ENCODE measurements at regions not wholly inside any gene's neighbourhood (a gene's known extent, or its start where the extent isn't known, plus 50 kb on each side); places are given as distances from the start of the nearest gene placed in this dataset.

DNA sequence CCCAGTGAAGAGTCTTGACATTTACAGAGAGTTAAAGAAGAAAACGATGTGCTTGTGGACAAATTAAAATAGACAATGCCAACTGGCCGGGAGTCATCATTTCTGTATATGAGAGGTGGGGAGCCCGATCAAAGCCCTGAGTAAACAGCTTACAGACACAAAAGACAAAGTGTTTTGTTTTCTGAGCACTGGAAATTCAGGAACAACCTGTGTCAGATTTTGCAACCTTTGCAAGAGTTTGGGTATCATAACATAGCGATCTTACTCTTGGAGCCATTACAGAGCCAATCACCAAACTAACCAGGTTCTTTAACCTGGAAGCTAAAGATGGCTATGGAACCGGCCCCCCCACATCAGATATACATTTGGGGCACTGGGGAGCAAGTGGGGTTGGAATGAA lies 101.9 kb upstream of the LRIG1 start:
- TF ChIP-seq, protein P1, sequence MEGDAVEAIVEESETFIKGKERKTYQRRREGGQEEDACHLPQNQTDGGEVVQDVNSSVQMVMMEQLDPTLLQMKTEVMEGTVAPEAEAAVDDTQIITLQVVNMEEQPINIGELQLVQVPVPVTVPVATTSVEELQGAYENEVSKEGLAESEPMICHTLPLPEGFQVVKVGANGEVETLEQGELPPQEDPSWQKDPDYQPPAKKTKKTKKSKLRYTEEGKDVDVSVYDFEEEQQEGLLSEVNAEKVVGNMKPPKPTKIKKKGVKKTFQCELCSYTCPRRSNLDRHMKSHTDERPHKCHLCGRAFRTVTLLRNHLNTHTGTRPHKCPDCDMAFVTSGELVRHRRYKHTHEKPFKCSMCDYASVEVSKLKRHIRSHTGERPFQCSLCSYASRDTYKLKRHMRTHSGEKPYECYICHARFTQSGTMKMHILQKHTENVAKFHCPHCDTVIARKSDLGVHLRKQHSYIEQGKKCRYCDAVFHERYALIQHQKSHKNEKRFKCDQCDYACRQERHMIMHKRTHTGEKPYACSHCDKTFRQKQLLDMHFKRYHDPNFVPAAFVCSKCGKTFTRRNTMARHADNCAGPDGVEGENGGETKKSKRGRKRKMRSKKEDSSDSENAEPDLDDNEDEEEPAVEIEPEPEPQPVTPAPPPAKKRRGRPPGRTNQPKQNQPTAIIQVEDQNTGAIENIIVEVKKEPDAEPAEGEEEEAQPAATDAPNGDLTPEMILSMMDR (IDR thresholded peaks at IDR 0.05; ENCODE audit: borderline replicate concordance, control extremely low read depth, extremely low read depth, insufficient read depth, missing control alignments), result no peak
- no peak for DNase-seq (ENCODE audit: low spot score)
- in situ Hi-C loops (cut with MboI; ENCODE audit: low sequenced_read_pairs, unreplicated experiment), result no loop called here

DNA sequence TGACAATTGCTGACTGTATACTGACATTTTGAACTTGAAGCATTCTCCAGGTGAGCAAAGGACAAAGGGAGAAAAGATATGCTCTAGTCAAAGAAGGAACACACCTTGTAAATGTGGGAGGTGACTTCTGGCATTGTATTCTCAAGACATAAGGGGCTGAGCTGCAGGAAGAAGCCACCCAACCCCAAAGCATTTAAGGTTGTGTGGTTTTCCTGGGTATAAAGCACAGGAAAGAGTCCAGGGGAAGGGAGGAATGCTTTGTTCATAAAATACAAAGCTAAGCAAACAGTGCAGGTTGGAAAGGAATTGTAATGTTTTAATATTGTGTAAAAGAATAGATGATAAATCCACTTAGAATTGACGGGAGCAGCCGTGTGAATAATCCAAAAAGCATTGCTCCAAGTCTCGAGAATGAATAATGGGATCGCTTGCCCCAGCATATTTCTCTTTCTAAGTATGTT lies 102.4 kb upstream of the LRIG1 start:
- no peak for DNase-seq (ENCODE audit: low spot score)
- in situ Hi-C loops (cut with MboI; ENCODE audit: low sequenced_read_pairs, unreplicated experiment), result no loop called here
- TF ChIP-seq, protein P1 (IDR thresholded peaks at IDR 0.05; ENCODE audit: borderline replicate concordance, control extremely low read depth, extremely low read depth, insufficient read depth, missing control alignments), result no peak

DNA sequence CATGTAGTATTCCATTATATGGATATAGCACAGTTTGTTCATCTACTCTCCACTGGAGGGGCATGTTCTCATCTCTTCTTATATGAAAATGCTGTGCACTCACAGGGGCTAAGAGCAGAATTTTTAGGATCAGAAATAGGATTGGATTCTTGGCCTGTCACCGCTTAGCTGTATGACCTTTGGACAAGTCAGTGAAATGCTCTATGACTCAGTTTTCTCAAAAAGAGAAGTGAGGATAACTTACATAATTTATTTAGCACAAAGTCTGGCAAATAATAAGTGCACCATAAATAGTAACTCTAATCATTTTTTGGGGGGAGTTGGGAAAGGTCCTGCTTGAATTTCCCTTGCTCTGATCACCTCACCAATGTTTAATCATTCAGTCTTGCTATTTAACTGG lies 103.7 kb upstream of the LRIG1 start:
- TF ChIP-seq, protein P1 (IDR thresholded peaks at IDR 0.05; ENCODE audit: borderline replicate concordance, control extremely low read depth, extremely low read depth, insufficient read depth, missing control alignments), result no peak
- no peak for DNase-seq (ENCODE audit: low spot score)
- in situ Hi-C loops (cut with MboI; ENCODE audit: low sequenced_read_pairs, unreplicated experiment), result no loop called here

DNA sequence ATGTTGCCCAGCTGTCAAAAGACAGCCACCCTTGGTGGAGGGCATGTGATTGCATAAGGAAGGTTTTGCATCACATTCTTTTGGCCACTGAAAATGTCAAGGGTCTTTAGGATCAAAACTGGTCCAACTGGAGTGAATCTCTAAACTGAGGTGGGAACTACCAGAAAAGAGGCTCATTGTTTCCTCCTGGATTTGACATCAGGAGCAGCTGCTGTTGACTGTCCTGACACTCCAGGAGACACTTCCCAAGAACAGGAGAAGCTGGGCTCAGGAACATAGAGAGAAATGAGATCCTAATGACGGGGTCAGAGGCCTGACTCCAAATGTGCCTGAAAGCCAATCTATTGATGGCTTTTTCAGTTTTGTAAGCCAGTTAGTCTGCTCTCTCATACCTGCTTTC lies 105.3 kb upstream of the LRIG1 start:
- TF ChIP-seq, protein P1 (IDR thresholded peaks at IDR 0.05; ENCODE audit: borderline replicate concordance, control extremely low read depth, extremely low read depth, insufficient read depth, missing control alignments), result no peak
- DNase-seq (ENCODE audit: low spot score), result no peak
- in situ Hi-C loops (cut with MboI; ENCODE audit: low sequenced_read_pairs, unreplicated experiment), result no loop called here

DNA sequence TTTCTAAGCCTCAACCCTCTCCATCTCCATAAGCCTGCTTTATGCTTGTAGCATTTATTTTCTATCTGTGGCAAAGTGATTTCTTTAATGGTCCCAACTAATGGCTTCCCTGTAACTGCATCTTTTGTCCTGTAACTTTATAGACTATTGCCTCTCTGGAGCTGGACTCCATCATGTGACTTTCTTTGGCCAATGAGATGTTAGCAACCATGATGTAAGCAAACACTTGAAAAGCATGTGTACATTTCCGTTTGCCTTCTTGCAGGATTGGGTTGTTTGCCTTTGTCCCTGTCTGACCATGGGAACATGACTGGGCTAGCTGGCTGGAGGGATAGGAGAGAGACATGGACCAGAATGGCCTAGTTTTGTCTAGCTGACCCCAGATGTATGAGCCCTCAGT lies 106.0 kb upstream of the LRIG1 start:
- in situ Hi-C loops (cut with MboI; ENCODE audit: low sequenced_read_pairs, unreplicated experiment), result no loop called here
- TF ChIP-seq, protein P1 (IDR thresholded peaks at IDR 0.05; ENCODE audit: borderline replicate concordance, control extremely low read depth, extremely low read depth, insufficient read depth, missing control alignments), result no peak
- no peak for DNase-seq (ENCODE audit: low spot score)

DNA sequence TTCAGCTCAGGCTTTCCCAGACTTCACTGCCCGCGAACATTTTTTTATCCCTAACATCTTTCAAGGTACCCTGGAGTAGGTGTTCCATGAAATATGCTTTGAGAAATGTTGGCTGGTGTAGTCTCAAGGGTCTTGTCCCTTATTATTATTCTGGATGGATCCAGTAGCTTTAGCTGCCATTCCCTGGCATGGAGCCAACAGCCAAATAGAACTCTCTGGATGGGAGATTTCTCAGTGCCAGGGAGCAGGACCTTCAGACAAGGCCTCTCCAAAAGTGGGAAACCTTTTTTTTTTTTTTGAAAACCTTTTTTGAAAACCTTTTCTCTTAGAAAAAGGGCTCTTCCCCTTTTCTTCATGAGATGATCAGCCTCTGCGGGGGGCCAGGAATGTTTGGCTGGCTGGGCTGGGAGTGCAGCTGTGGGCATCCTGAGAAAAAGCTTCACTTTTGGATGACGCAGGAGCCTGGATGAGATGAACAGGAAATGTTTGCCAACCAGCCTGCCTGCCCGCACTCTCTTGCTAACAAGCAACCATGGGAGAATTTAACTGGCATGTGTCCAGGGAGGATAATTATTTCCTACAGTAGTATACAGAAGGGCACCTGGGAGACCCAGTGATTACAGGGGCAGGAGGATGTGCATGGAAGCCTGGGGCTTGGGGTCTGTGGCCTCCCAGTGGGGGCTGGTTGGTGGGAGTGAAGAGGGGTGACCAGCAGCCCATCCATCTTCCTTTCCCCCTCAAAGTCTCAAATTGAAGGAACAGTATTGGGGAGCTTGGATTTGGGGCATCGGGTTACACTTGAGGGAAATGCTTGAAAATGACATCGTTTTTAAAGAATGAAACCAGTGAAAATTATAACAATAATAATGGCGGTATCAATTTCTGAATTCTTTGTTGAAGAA lies 109.1 kb upstream of the LRIG1 start:
- TF ChIP-seq, protein P1 (IDR thresholded peaks at IDR 0.05; ENCODE audit: borderline replicate concordance, control extremely low read depth, extremely low read depth, insufficient read depth, missing control alignments), result no peak
- no peak for DNase-seq (ENCODE audit: low spot score)
- in situ Hi-C loops (cut with MboI; ENCODE audit: low sequenced_read_pairs, unreplicated experiment), result no loop called here

Data from GM13976 (cell line).